PC-9 (cell line): ENCODE measurements at regions not wholly inside any gene's neighbourhood (a gene's known extent, or its start where the extent isn't known, plus 50 kb on each side); places are given as distances from the start of the nearest gene placed in this dataset.

Experiments
- EZH2 ChIP-seq: fragments of 200-600 bp; sonication (generic); IDR thresholded peaks from 2 replicates; pipeline ENCODE4 v1.8.0; 2017; ENCODE audit warnings: antibody characterized with exemption, low read depth
- TF ChIP-seq, protein P1 (sequence below): fragments of 200-600 bp; sonication (generic); conservative IDR thresholded peaks from 2 replicates; pipeline ENCODE4 v1.6.1; 2017; ENCODE audit warnings: mixed run types, antibody characterized with exemption, mild to moderate bottlenecking, moderate library complexity

GRCh38 chr5:97891971-97892370 lies 708.9 kb upstream of the RIOK2 start:
- TF ChIP-seq, protein P1, sequence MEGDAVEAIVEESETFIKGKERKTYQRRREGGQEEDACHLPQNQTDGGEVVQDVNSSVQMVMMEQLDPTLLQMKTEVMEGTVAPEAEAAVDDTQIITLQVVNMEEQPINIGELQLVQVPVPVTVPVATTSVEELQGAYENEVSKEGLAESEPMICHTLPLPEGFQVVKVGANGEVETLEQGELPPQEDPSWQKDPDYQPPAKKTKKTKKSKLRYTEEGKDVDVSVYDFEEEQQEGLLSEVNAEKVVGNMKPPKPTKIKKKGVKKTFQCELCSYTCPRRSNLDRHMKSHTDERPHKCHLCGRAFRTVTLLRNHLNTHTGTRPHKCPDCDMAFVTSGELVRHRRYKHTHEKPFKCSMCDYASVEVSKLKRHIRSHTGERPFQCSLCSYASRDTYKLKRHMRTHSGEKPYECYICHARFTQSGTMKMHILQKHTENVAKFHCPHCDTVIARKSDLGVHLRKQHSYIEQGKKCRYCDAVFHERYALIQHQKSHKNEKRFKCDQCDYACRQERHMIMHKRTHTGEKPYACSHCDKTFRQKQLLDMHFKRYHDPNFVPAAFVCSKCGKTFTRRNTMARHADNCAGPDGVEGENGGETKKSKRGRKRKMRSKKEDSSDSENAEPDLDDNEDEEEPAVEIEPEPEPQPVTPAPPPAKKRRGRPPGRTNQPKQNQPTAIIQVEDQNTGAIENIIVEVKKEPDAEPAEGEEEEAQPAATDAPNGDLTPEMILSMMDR: no peak
- TF ChIP-seq EZH2: no peak
